DND-41 (cell line): ENCODE measurements at regions not wholly inside any gene's neighbourhood (a gene's known extent, or its start where the extent isn't known, plus 50 kb on each side); places are given as distances from the start of the nearest gene placed in this dataset.

ENCODE experiments used
- CTCF ChIP-seq: IDR thresholded peaks from 2 replicates; pipeline ENCODE4 v1.5.1; 2012; ENCODE audit warnings: borderline replicate concordance, low read length, moderate library complexity, mild to moderate bottlenecking; ENCODE audit not compliant: poor library complexity, severe bottlenecking; ENCODE audit errors: extremely low read depth
- EZH2 ChIP-seq: IDR thresholded peaks from 3 replicates; pipeline ENCODE4 v1.6.1; 2012; ENCODE audit warnings: borderline replicate concordance, low read depth, mild to moderate bottlenecking, moderate library complexity, low read length, inconsistent platforms; ENCODE audit not compliant: severe bottlenecking

GRCh38 chr4:124964251-124964650, 251.7 kb upstream of the ANKRD50 start:
- TF ChIP-seq CTCF: no peak
- no peak for TF ChIP-seq EZH2
